IMR-90 (cell line): ENCODE measurements at regions not wholly inside any gene's neighbourhood (a gene's known extent, or its start where the extent isn't known, plus 50 kb on each side); places are given as distances from the start of the nearest gene placed in this dataset.

Experiments
- ATAC-seq: fragments of 200-7000 bp; cut with Tn5 transposase; 2 replicates; pipeline ENCODE4 v1.9.1; 2020; ENCODE audit warnings: low read depth, mild to moderate bottlenecking, moderate library complexity
- BruUV-seq: library from RNA; stranded (reverse); fragments of 400-500 nt; replicated peaks from 2 replicates; lab custom pipeline; 2021; lab: Mats Ljungman, UMichigan
- CTCF ChIA-PET: fragments of 300-600 bp; formaldehyde crosslinking; extraction: SDS; loops from one replicate; lab custom pipeline; 2021; ENCODE audit warnings: antibody characterized with exemption; lab: Yijun Ruan, JAX
- POLR2A ChIA-PET: fragments of 300-600 bp; sonication (Branson Sonifier 250); formaldehyde crosslinking; loops from one replicate; lab custom pipeline; 2022; ENCODE audit warnings: antibody characterized with exemption; ENCODE audit not compliant: unreplicated experiment; lab: Charles Lee
- DNase-seq: peaks from one replicate; pipeline ENCODE4 v3.0.0; 2013
- H2AFZ ChIP-seq: replicated peaks from 2 replicates; pipeline ENCODE3; 2013; ENCODE audit warnings: low read length, mild to moderate bottlenecking; ENCODE audit not compliant: poor library complexity
- H2AK5ac ChIP-seq: 2 replicates; pipeline ENCODE4 v1.6.1; 2013; ENCODE audit warnings: low read depth, low read length, inconsistent platforms
- H2AK9ac ChIP-seq: replicated peaks from 2 replicates; pipeline ENCODE3; 2013; ENCODE audit warnings: mild to moderate bottlenecking, low read depth, low read length, moderate library complexity; ENCODE audit not compliant: poor library complexity
- H2BK120ac ChIP-seq: 2 replicates; pipeline ENCODE4 v1.6.1; 2013; ENCODE audit warnings: low read depth, low read length, inconsistent platforms
- H2BK15ac ChIP-seq: 3 replicates; pipeline ENCODE4 v1.6.1; 2013; ENCODE audit warnings: low read depth, low read length, inconsistent platforms
- H2BK20ac ChIP-seq: 2 replicates; pipeline ENCODE4 v1.6.1; 2013; ENCODE audit warnings: low read depth, mild to moderate bottlenecking, inconsistent platforms, low read length, moderate library complexity
- H2BK5ac ChIP-seq: 2 replicates; pipeline ENCODE4 v1.6.1; 2013; ENCODE audit warnings: mild to moderate bottlenecking, low read depth, low read length, inconsistent platforms; ENCODE audit not compliant: poor library complexity, severe bottlenecking
- H3K14ac ChIP-seq: replicated peaks from 2 replicates; pipeline ENCODE4 v1.6.1; 2013; ENCODE audit warnings: low read depth, low read length, inconsistent platforms
- H3K18ac ChIP-seq: 2 replicates; pipeline ENCODE4 v1.6.1; 2013; ENCODE audit warnings: low read depth, low read length, control low read depth
- H3K23ac ChIP-seq: 2 replicates; pipeline ENCODE4 v1.6.1; 2013; ENCODE audit warnings: low read depth, low read length, inconsistent platforms
- H3K27ac ChIP-seq: 2 replicates; pipeline ENCODE4 v1.5.1; 2013; ENCODE audit warnings: mild to moderate bottlenecking, control low read depth, low read length; ENCODE audit not compliant: insufficient read depth
- H3K27me3 ChIP-seq: 2 replicates; pipeline ENCODE4 v1.6.1; 2013; ENCODE audit warnings: low read length; ENCODE audit not compliant: control insufficient read depth, insufficient read depth
- H3K36me3 ChIP-seq: 2 replicates; pipeline ENCODE4 v1.6.1; 2013; ENCODE audit warnings: low read length, mixed read lengths; ENCODE audit not compliant: control insufficient read depth, insufficient read depth
- H3K4ac ChIP-seq: 2 replicates; pipeline ENCODE4 v1.6.1; 2013; ENCODE audit warnings: low read depth, low read length, inconsistent platforms
- H3K4me1 ChIP-seq: 2 replicates; pipeline ENCODE4 v1.6.1; 2013; ENCODE audit warnings: low read length, mixed read lengths; ENCODE audit not compliant: control insufficient read depth, insufficient read depth
- H3K4me2 ChIP-seq: 2 replicates; pipeline ENCODE4 v1.6.1; 2013; ENCODE audit warnings: low read depth, mild to moderate bottlenecking, control low read depth, low read length, moderate library complexity
- H3K4me3 ChIP-seq: 2 replicates; pipeline ENCODE4 v1.5.1; 2013; ENCODE audit warnings: low read depth, mild to moderate bottlenecking, control low read depth, low read length, moderate library complexity; ENCODE audit not compliant: insufficient read depth
- H3K56ac ChIP-seq: 2 replicates; pipeline ENCODE4 v1.6.1; 2013; ENCODE audit warnings: low read length, inconsistent platforms; ENCODE audit not compliant: insufficient read depth; ENCODE audit errors: extremely low read depth
- H3K79me1 ChIP-seq, 2 experiments: 2 replicates each; pipeline ENCODE4 v1.6.1; 2013; ENCODE audit warnings: low read length in 2 of 2, inconsistent platforms in 1 of 2, low read depth in 1 of 2
- H3K9ac ChIP-seq: 2 replicates; pipeline ENCODE4 v1.6.1; 2013; ENCODE audit warnings: low read depth, low read length, control low read depth
- H3K9me1 ChIP-seq: 2 replicates; pipeline ENCODE4 v1.6.1; 2013; ENCODE audit warnings: low read length, inconsistent platforms; ENCODE audit not compliant: insufficient read depth
- H3K9me3 ChIP-seq: 2 replicates; pipeline ENCODE4 v1.6.1; 2013; ENCODE audit warnings: low read length; ENCODE audit not compliant: control insufficient read depth, insufficient read depth
- H4K20me1 ChIP-seq: 2 replicates; pipeline ENCODE4 v1.6.1; 2013; ENCODE audit warnings: low read length, inconsistent platforms; ENCODE audit not compliant: insufficient read depth
- H4K5ac ChIP-seq: 2 replicates; pipeline ENCODE4 v1.6.1; 2013; ENCODE audit warnings: mild to moderate bottlenecking, low read depth, low read length, control low read depth
- H4K8ac ChIP-seq, 2 experiments: 2 replicates each; pipeline ENCODE4 v1.6.1; 2013; ENCODE audit warnings: low read depth in 2 of 2, low read length in 2 of 2, control low read depth in 1 of 2, inconsistent platforms in 1 of 2
- H4K91ac ChIP-seq: 2 replicates; pipeline ENCODE4 v1.6.1; 2013; ENCODE audit warnings: low read depth, low read length, inconsistent platforms; ENCODE audit not compliant: insufficient read depth
- BHLHE40 ChIP-seq: fragments of 150-350 bp; IDR thresholded peaks from 2 replicates; pipeline ENCODE4 v1.6.1; 2016; ENCODE audit warnings: mild to moderate bottlenecking, low read depth, low read length
- CEBPB ChIP-seq: IDR thresholded peaks from 2 replicates; pipeline ENCODE4 v1.6.1; 2012; ENCODE audit warnings: low read depth, low read length, improper control_type of control experiment
- CHD1 ChIP-seq: IDR thresholded peaks from 2 replicates; pipeline ENCODE4 v1.6.1; 2012; ENCODE audit warnings: low read depth, low read length, improper control_type of control experiment
- FOS ChIP-seq: fragments of 150-350 bp; IDR thresholded peaks from 2 replicates; pipeline ENCODE4 v1.6.1; 2016; ENCODE audit warnings: low read depth, low read length
- MAFK ChIP-seq: IDR thresholded peaks from 2 replicates; pipeline ENCODE4 v1.6.1; 2012; ENCODE audit warnings: low read depth, low read length, improper control_type of control experiment
- MAZ ChIP-seq: IDR thresholded peaks from 2 replicates; pipeline ENCODE4 v1.6.1; 2012; ENCODE audit warnings: low read depth, mild to moderate bottlenecking, low read length, improper control_type of control experiment, moderate library complexity, borderline replicate concordance
- MXI1 ChIP-seq: IDR thresholded peaks from 2 replicates; pipeline ENCODE4 v1.6.1; 2012; ENCODE audit warnings: low read depth, mild to moderate bottlenecking, low read length, moderate library complexity, borderline replicate concordance
- NFE2L2 ChIP-seq: fragments of 150-350 bp; IDR thresholded peaks from 2 replicates; pipeline ENCODE4 v1.6.1; 2016; ENCODE audit warnings: low read depth, mild to moderate bottlenecking, low read length
- POLR2A ChIP-seq: IDR thresholded peaks from 2 replicates; pipeline ENCODE4 v1.6.1; 2012; ENCODE audit warnings: mild to moderate bottlenecking, low read depth, low read length
- RAD21 ChIP-seq: IDR thresholded peaks from 2 replicates; pipeline ENCODE4 v1.6.1; 2012; ENCODE audit warnings: low read length, improper control_type of control experiment
- RCOR1 ChIP-seq: IDR thresholded peaks from 2 replicates; pipeline ENCODE4 v1.6.1; 2012; ENCODE audit warnings: mild to moderate bottlenecking, low read length, improper control_type of control experiment; ENCODE audit not compliant: insufficient replicate concordance
- RFX5 ChIP-seq: IDR thresholded peaks from 2 replicates; pipeline ENCODE4 v1.8.0; 2012; ENCODE audit warnings: low read depth, mild to moderate bottlenecking, low read length, moderate library complexity
- SMC3 ChIP-seq: fragments of 150-350 bp; IDR thresholded peaks from 2 replicates; pipeline ENCODE4 v1.6.1; 2016; ENCODE audit warnings: low read depth, mild to moderate bottlenecking, antibody characterized with exemption, low read length, moderate library complexity
- WGBS, 2 experiments: methylation state at CpG; one replicate each; pipeline versions ENCODE4 v1.1.5 to v1.1.7; 2013; ENCODE audit warnings: missing lambda C conversion rate in 2 of 2; ENCODE audit not compliant: insufficient read length in 1 of 2; ENCODE audit errors: extremely low coverage in 2 of 2; 5-methylcytosine and 5-hydroxymethylcytosine counted together
- dilution Hi-C: fragments of 300-500 bp; cut with HindIII; formaldehyde crosslinking; loops from one replicate; pipeline ENCODE4 v1.14.3; 2018; ENCODE audit warnings: low sequenced_read_pairs; ENCODE audit not compliant: unreplicated experiment
- in situ Hi-C: fragments of 300-500 bp; cut with MboI; formaldehyde crosslinking; loops from 3 replicates; pipeline ENCODE4 v1.14.3; 2019; ENCODE audit warnings: low sequenced_read_pairs, inconsistent platforms, mixed read lengths
- intact Hi-C: fragments of 100-400 bp; cut with micrococcal nuclease; formaldehyde crosslinking; loops from 2 replicates; pipeline ENCODE4 v1.10.0; 2022
- TF ChIP-seq, protein P1 (sequence below): fragments of 150-350 bp; IDR thresholded peaks from 2 replicates; pipeline ENCODE4 v1.6.1; 2017; ENCODE audit warnings: mild to moderate bottlenecking, antibody characterized with exemption, low read length, low read depth
- TF ChIP-seq, protein P2 (sequence below): fragments of 150-350 bp; IDR thresholded peaks from 2 replicates; pipeline ENCODE4 v1.6.1; 2016; ENCODE audit warnings: low read depth, mild to moderate bottlenecking, low read length, moderate library complexity, borderline replicate concordance
- TF ChIP-seq, protein P3 (sequence below): conservative IDR thresholded peaks from 2 replicates; pipeline ENCODE4 v1.5.1; 2012; ENCODE audit warnings: mild to moderate bottlenecking, low read depth, low read length, improper control_type of control experiment

DNA sequence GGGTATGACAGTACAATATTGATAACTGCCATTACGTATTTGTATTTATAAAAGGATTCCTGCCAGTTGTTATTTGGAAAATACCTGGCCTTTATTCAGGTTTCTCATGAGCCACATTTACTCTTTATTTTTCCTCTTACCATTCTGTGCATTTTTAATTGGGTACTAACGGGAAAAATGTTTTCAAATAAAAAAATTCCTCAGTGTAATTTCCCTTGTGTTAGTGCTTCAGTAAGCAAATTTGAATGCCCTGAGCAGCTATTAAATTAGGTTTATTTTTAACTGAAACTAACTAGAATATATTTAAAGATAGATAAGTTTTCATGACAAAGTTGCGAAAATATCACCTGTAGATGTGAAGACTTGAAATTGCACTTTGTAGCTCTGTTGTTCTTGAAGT is 146.0 kb downstream of the PTCHD4 start:
- Histone ChIP-seq H3K14ac (no peak overlapping the region), H3K4ac (no peak overlapping the region), H3K56ac (no peak overlapping the region), H2BK120ac (no peak overlapping the region), H3K36me3 (no peaks in the 10 kb centered on the region), H3K23ac (no peak overlapping the region), H4K8ac (no peak overlapping the region), H2BK5ac (no peak overlapping the region), H3K4me2 (no peak overlapping the region), H3K9ac (no peak overlapping the region), H4K5ac (no peak overlapping the region), H4K91ac (no peak overlapping the region), H3K79me1 (no peaks in the 10 kb centered on the region), H3K4me3 (no peak overlapping the region), H3K18ac (no peak overlapping the region), H3K27me3 (no peaks in the 10 kb centered on the region), H3K9me3 (no peaks in the 10 kb centered on the region; the same call in 1 of the 2 replicates), H2BK20ac (no peak overlapping the region), H3K4me1 (no peaks in the 10 kb centered on the region), H2BK15ac (no peak overlapping the region), H4K20me1 (no peaks in the 10 kb centered on the region), H2AK5ac (no peak overlapping the region), H2AK9ac (no peak overlapping the region), H3K27ac (no peak overlapping the region), H3K9me1 (no peaks in the 10 kb centered on the region), H2AFZ (no peak overlapping the region)
- no peak for TF ChIP-seq RFX5
- TF ChIP-seq MAZ, result no peak
- TF ChIP-seq CEBPB, result no peak
- no peak for TF ChIP-seq RCOR1
- TF ChIP-seq BHLHE40, result no peak
- no peak for TF ChIP-seq POLR2A
- no peak for TF ChIP-seq FOS
- no peak for TF ChIP-seq CHD1
- TF ChIP-seq NFE2L2, result no peak
- no peak for TF ChIP-seq MXI1
- TF ChIP-seq, protein P1, sequence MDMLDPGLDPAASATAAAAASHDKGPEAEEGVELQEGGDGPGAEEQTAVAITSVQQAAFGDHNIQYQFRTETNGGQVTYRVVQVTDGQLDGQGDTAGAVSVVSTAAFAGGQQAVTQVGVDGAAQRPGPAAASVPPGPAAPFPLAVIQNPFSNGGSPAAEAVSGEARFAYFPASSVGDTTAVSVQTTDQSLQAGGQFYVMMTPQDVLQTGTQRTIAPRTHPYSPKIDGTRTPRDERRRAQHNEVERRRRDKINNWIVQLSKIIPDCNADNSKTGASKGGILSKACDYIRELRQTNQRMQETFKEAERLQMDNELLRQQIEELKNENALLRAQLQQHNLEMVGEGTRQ, result no peak
- no peak for TF ChIP-seq RAD21
- TF ChIP-seq, protein P2, sequence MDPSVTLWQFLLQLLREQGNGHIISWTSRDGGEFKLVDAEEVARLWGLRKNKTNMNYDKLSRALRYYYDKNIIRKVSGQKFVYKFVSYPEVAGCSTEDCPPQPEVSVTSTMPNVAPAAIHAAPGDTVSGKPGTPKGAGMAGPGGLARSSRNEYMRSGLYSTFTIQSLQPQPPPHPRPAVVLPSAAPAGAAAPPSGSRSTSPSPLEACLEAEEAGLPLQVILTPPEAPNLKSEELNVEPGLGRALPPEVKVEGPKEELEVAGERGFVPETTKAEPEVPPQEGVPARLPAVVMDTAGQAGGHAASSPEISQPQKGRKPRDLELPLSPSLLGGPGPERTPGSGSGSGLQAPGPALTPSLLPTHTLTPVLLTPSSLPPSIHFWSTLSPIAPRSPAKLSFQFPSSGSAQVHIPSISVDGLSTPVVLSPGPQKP, result no peak
- no peak for TF ChIP-seq MAFK
- TF ChIP-seq SMC3, result no peak
- TF ChIP-seq, protein P3, sequence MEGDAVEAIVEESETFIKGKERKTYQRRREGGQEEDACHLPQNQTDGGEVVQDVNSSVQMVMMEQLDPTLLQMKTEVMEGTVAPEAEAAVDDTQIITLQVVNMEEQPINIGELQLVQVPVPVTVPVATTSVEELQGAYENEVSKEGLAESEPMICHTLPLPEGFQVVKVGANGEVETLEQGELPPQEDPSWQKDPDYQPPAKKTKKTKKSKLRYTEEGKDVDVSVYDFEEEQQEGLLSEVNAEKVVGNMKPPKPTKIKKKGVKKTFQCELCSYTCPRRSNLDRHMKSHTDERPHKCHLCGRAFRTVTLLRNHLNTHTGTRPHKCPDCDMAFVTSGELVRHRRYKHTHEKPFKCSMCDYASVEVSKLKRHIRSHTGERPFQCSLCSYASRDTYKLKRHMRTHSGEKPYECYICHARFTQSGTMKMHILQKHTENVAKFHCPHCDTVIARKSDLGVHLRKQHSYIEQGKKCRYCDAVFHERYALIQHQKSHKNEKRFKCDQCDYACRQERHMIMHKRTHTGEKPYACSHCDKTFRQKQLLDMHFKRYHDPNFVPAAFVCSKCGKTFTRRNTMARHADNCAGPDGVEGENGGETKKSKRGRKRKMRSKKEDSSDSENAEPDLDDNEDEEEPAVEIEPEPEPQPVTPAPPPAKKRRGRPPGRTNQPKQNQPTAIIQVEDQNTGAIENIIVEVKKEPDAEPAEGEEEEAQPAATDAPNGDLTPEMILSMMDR, result no peak
- in situ Hi-C loops (no loop called here), intact Hi-C loops (no loop called here), dilution Hi-C loops (no loop called here)
- WGBS, 2 experiments, result no CpG with 5 or more reads among the region's 3 CpGs
- CTCF ChIA-PET, result no interaction called here
- no peak for ATAC-seq
- DNase-seq, result no peak
- BruUV-seq, result no TSS peak
- POLR2A ChIA-PET, result no interaction called here
